ENCODE measurements at regions not wholly inside any gene's neighbourhood (a gene's known extent, or its start where the extent isn't known, plus 50 kb on each side); places are given as distances from the start of the nearest gene placed in this dataset.
A peak's percentile ranks its signal among the peaks of the same experiment; 100 is the strongest.
"Not testable (repeated sequence)": the region's sequence is repeated elsewhere in the genome, so short reads cannot be mapped to it uniquely, and the experiment has no call there.

GRCh38 chr3:25910997-25911396, 121.1 kb downstream of the OXSM start:
- H3K4me3 ChIP-seq (ENCODE audit: low read depth, low read length): no peak overlapping the region
- TF ChIP-seq POLR2A (IDR thresholded peaks at IDR 0.05; ENCODE audit: extremely low read depth, insufficient read length): no peak
- TF ChIP-seq CTCF (IDR thresholded peaks at IDR 0.05; ENCODE audit: low read depth, low read length): peak; percentile 68
- TF ChIP-seq MYC (IDR thresholded peaks at IDR 0.05; ENCODE audit: low read depth, low read length): no peak
- DNase-seq (ENCODE audit: low read depth): peak; percentile 57

- H3K4me3 ChIP-seq (ENCODE audit: low read depth, low read length): no peak overlapping the region
- TF ChIP-seq POLR2A (IDR thresholded peaks at IDR 0.05; ENCODE audit: extremely low read depth, insufficient read length) (no peak), MAX (IDR thresholded peaks at IDR 0.05; ENCODE audit: low read depth, low read length) (no peak), MYC (IDR thresholded peaks at IDR 0.05; ENCODE audit: low read depth, low read length) (no peak), CTCF (IDR thresholded peaks at IDR 0.05; ENCODE audit: low read depth, low read length) (no peak)
Measured at GRCh38 chr3:25911525-25912295, 121.8 kb downstream of the OXSM start.

GRCh38 chr3:25913179-25913578, 123.3 kb downstream of the OXSM start:
- H3K4me3 ChIP-seq (ENCODE audit: low read depth, low read length): no peak overlapping the region
- TF ChIP-seq MYC (IDR thresholded peaks at IDR 0.05; ENCODE audit: low read depth, low read length): no peak
- no peak for TF ChIP-seq CTCF (IDR thresholded peaks at IDR 0.05; ENCODE audit: low read depth, low read length)
- TF ChIP-seq POLR2A (IDR thresholded peaks at IDR 0.05; ENCODE audit: extremely low read depth, insufficient read length): no peak
- TF ChIP-seq MAX (IDR thresholded peaks at IDR 0.05; ENCODE audit: low read depth, low read length): no peak
- no peak for DNase-seq (ENCODE audit: low read depth)

More at GRCh38 chr3:25911525-25912295, 121.8 kb downstream of the OXSM start:
- peak; percentile 15 for DNase-seq (ENCODE audit: low read depth)

GRCh38 chr3:25915673-25916072, 125.8 kb downstream of the OXSM start:
- no peak for TF ChIP-seq MYC (IDR thresholded peaks at IDR 0.05; ENCODE audit: low read depth, low read length)
- TF ChIP-seq CTCF (IDR thresholded peaks at IDR 0.05; ENCODE audit: low read depth, low read length): no peak
- TF ChIP-seq MAX (IDR thresholded peaks at IDR 0.05; ENCODE audit: low read depth, low read length): no peak
- TF ChIP-seq POLR2A (IDR thresholded peaks at IDR 0.05; ENCODE audit: extremely low read depth, insufficient read length): no peak
- no peak overlapping the region for H3K4me3 ChIP-seq (ENCODE audit: low read depth, low read length)
- DNase-seq (ENCODE audit: low read depth): no peak

GRCh38 chr3:25916321-25916720, 126.4 kb downstream of the OXSM start:
- no peak overlapping the region for H3K4me3 ChIP-seq (ENCODE audit: low read depth, low read length)
- DNase-seq (ENCODE audit: low read depth): no peak
- TF ChIP-seq MYC (IDR thresholded peaks at IDR 0.05; ENCODE audit: low read depth, low read length): no peak
- TF ChIP-seq CTCF (IDR thresholded peaks at IDR 0.05; ENCODE audit: low read depth, low read length): no peak
- no peak for TF ChIP-seq POLR2A (IDR thresholded peaks at IDR 0.05; ENCODE audit: extremely low read depth, insufficient read length)
- TF ChIP-seq MAX (IDR thresholded peaks at IDR 0.05; ENCODE audit: low read depth, low read length): no peak

- DNase-seq (ENCODE audit: low read depth); H3K4me3 ChIP-seq (ENCODE audit: low read depth, low read length): not testable (repeated sequence)
Measured at GRCh38 chr3:25931967-25932366, 142.1 kb downstream of the OXSM start.
